PC-3 (cell line): ENCODE measurements at regions not wholly inside any gene's neighbourhood (a gene's known extent, or its start where the extent isn't known, plus 50 kb on each side); places are given as distances from the start of the nearest gene placed in this dataset.

Source experiments
- ATAC-seq: fragments of 200-7000 bp; cut with Tn5 transposase; 2 replicates; pipeline ENCODE4 v1.9.1; 2020; ENCODE audit warnings: mild to moderate bottlenecking, moderate library complexity
- BruUV-seq: library from RNA; stranded (reverse); fragments of 400-500 nt; replicated peaks from 2 replicates; lab custom pipeline; 2021; lab: Mats Ljungman, UMichigan
- CTCF ChIA-PET: fragments of 300-600 bp; sonication (Branson Sonifier 250); formaldehyde crosslinking; loops from one replicate; lab custom pipeline; 2022; ENCODE audit warnings: antibody characterized with exemption; lab: Charles Lee
- POLR2A ChIA-PET: fragments of 300-600 bp; sonication (Branson Sonifier 250); formaldehyde crosslinking; loops from one replicate; lab custom pipeline; 2022; ENCODE audit warnings: antibody characterized with exemption; ENCODE audit not compliant: unreplicated experiment; lab: Charles Lee
- DNase-seq: peaks from one replicate; pipeline ENCODE4 v3.0.0-alpha.2; 2015
- H2AFZ ChIP-seq: fragments of 300-600 bp; sonication (generic); 2 replicates; pipeline ENCODE4 v1.6.0; 2016; ENCODE audit warnings: antibody characterized with exemption, low read length
- H3F3A ChIP-seq: fragments of 300-600 bp; sonication (generic); one replicate; pipeline ENCODE4 v1.6.0; 2017; ENCODE audit warnings: antibody characterized with exemption, low read length, control low read depth, mild to moderate bottlenecking; ENCODE audit not compliant: unreplicated experiment
- H3K27ac ChIP-seq: fragments of 300-600 bp; sonication (generic); 2 replicates; pipeline ENCODE4 v1.5.1; 2016; ENCODE audit warnings: mild to moderate bottlenecking, low read length
- H3K27me3 ChIP-seq: fragments of 300-600 bp; sonication (generic); 2 replicates; pipeline ENCODE4 v1.6.1; 2016; ENCODE audit warnings: low read length, mixed read lengths
- H3K36me3 ChIP-seq: fragments of 300-600 bp; sonication (generic); 2 replicates; pipeline ENCODE4 v1.6.1; 2016; ENCODE audit warnings: low read depth, mixed run types, low read length, mixed read lengths
- H3K4me1 ChIP-seq: fragments of 300-600 bp; sonication (generic); 2 replicates; pipeline ENCODE4 v1.5.1; 2016; ENCODE audit warnings: low read length; ENCODE audit not compliant: insufficient read depth
- H3K4me2 ChIP-seq: fragments of 300-600 bp; sonication (generic); 2 replicates; pipeline ENCODE4 v1.6.0; 2016; ENCODE audit warnings: low read length
- H3K4me3 ChIP-seq: fragments of 300-600 bp; sonication (generic); 2 replicates; pipeline ENCODE4 v1.5.1; 2016; ENCODE audit warnings: mild to moderate bottlenecking, low read length, mixed read lengths
- H3K79me2 ChIP-seq: fragments of 300-600 bp; sonication (generic); 2 replicates; pipeline ENCODE4 v1.6.1; 2017; ENCODE audit warnings: low read length, mixed read lengths
- H3K9ac ChIP-seq: fragments of 300-600 bp; sonication (generic); 2 replicates; pipeline ENCODE4 v1.6.0; 2016; ENCODE audit warnings: mild to moderate bottlenecking, low read length
- H3K9me2 ChIP-seq: fragments of 300-600 bp; sonication (generic); replicated peaks from 2 replicates; pipeline ENCODE4 v1.6.1; 2016; ENCODE audit warnings: mixed run types, low read length, mixed read lengths
- H3K9me3 ChIP-seq: fragments of 300-600 bp; sonication (generic); 2 replicates; pipeline ENCODE4 v1.6.1; 2016; ENCODE audit warnings: low read length, mixed read lengths
- H4K20me1 ChIP-seq: fragments of 300-600 bp; sonication (generic); 2 replicates; pipeline ENCODE4 v1.6.1; 2016; ENCODE audit warnings: low read length, mixed read lengths
- CTCF ChIP-seq: fragments of 300-600 bp; sonication (generic); conservative IDR thresholded peaks from 2 replicates; pipeline ENCODE4 v1.5.1; 2017; ENCODE audit warnings: antibody characterized with exemption, low read depth, mild to moderate bottlenecking, low read length
- EZH2 ChIP-seq: fragments of 300-600 bp; sonication (generic); IDR thresholded peaks from one replicate; pipeline ENCODE4 v1.6.1; 2017; ENCODE audit warnings: antibody characterized with exemption, mild to moderate bottlenecking, low read length; ENCODE audit not compliant: unreplicated experiment
- EZH2phosphoT487 ChIP-seq: fragments of 300-600 bp; sonication (generic); IDR thresholded peaks from 2 replicates; pipeline ENCODE4 v1.6.1; 2018; ENCODE audit warnings: mild to moderate bottlenecking, antibody characterized with exemption, low read length, borderline replicate concordance
- intact Hi-C: fragments of 100-400 bp; cut with micrococcal nuclease; formaldehyde crosslinking; loops from 2 replicates; pipeline ENCODE4 v1.9.0; 2023

GRCh38 chr1:208577381-208577905 lies 333.3 kb upstream of the PLXNA2 start:
- ChIA-PET POLR2A (no interaction called here), CTCF (no interaction called here)
- H3K36me3 ChIP-seq, result no peaks in the 10 kb centered on the region
- H3K79me2 ChIP-seq, result no peaks in the 10 kb centered on the region
- no peak overlapping the region for H3K27ac ChIP-seq
- no peaks in the 10 kb centered on the region for H3K4me1 ChIP-seq
- no peak overlapping the region for H3K4me2 ChIP-seq
- no peaks in the 10 kb centered on the region for H3F3A ChIP-seq
- TF ChIP-seq EZH2phosphoT487 (no peak), CTCF (no peak), EZH2 (no peak)
- H3K9me2 ChIP-seq, result no peaks in the 10 kb centered on the region
- intact Hi-C loops, result no loop called here
- no peak overlapping the region for H3K9ac ChIP-seq
- ATAC-seq, result no peak
- H3K9me3 ChIP-seq, result no peaks in the 10 kb centered on the region
- H3K4me3 ChIP-seq, result no peak overlapping the region
- BruUV-seq, result no TSS peak
- H2AFZ ChIP-seq, result no peak overlapping the region
- DNase-seq, result no peak
- peaks cover 7% of the 10 kb centered on the region; the same call in 1 of the 2 replicates for H3K27me3 ChIP-seq
- H4K20me1 ChIP-seq, result no peaks in the 10 kb centered on the region

DNA sequence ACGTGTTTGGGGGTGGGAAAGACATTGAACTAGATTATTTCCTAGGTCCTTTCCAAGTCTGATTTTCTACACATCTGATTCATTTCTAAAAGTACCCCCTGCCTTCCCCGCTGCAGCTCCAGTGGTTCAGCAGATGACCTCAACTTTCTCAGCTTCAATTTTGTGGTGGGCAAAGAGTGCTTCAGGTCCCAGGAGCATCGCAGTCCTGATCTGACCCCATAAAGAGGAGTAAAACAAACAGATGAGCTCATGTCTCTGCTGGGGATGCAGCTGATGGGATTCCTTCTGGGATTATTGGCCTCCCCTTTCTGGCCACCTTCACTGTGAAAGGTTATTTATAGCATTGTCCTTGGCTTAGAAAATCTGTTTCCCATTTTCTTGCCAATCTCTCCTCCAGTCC lies 337.0 kb upstream of the PLXNA2 start:
- peaks cover 7% of the 10 kb centered on the region; the same call in 1 of the 2 replicates for H3K27me3 ChIP-seq
- no TSS peak for BruUV-seq
- H3K4me2 ChIP-seq, result no peak overlapping the region
- ChIA-PET CTCF (no interaction called here), POLR2A (no interaction called here)
- no peak for DNase-seq
- H3K79me2 ChIP-seq, result no peaks in the 10 kb centered on the region
- intact Hi-C loops, result no loop called here
- H3K36me3 ChIP-seq, result no peaks in the 10 kb centered on the region
- H3K9me3 ChIP-seq, result no peaks in the 10 kb centered on the region
- TF ChIP-seq EZH2 (no peak), EZH2phosphoT487 (no peak), CTCF (no peak)
- H2AFZ ChIP-seq, result no peak overlapping the region
- H3K4me1 ChIP-seq, result no peaks in the 10 kb centered on the region
- H3K9ac ChIP-seq, result no peak overlapping the region
- no peak for ATAC-seq
- no peaks in the 10 kb centered on the region for H4K20me1 ChIP-seq
- no peaks in the 10 kb centered on the region for H3F3A ChIP-seq
- H3K4me3 ChIP-seq, result no peak overlapping the region
- H3K9me2 ChIP-seq, result no peaks in the 10 kb centered on the region
- H3K27ac ChIP-seq, result no peak overlapping the region

DNA sequence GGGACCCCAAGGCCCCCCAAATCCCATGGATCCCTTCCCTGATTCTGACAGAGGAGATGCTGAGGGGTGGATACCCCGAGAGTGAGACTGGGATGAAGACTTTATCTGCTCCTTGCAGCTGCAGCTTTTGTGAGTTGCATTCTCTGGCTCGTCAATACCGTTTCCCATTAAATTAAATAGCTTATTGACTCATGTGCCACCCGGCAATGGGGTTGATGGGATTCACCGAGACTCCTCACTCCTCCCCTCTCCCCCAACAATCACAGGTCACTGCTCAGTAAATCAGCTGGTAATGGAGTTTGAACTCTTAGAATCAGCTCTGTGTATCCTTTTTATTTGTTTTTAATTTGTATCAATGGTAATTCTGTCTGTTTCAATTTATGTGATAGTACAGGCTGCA lies 337.5 kb upstream of the PLXNA2 start:
- Histone ChIP-seq H3K4me1 (no peaks in the 10 kb centered on the region), H3K9me3 (no peaks in the 10 kb centered on the region), H3K9ac (no peak overlapping the region), H3K27ac (no peak overlapping the region), H4K20me1 (no peaks in the 10 kb centered on the region), H3K27me3 (0 out of 2 replicates have a peak, but pooled peaks cover 3% of the 10 kb centered on the region), H3K79me2 (no peaks in the 10 kb centered on the region), H2AFZ (no peak overlapping the region), H3K9me2 (no peaks in the 10 kb centered on the region), H3K4me2 (no peak overlapping the region), H3K4me3 (no peak overlapping the region), H3F3A (no peaks in the 10 kb centered on the region), H3K36me3 (no peaks in the 10 kb centered on the region)
- TF ChIP-seq EZH2phosphoT487 (no peak), EZH2 (no peak), CTCF (no peak)
- ATAC-seq, result no peak
- no TSS peak for BruUV-seq
- DNase-seq, result no peak
- intact Hi-C loops, result no loop called here
- POLR2A ChIA-PET, result no interaction called here
- CTCF ChIA-PET, result no interaction called here
